ENCODE measurements at regions not wholly inside any gene's neighbourhood (a gene's known extent, or its start where the extent isn't known, plus 50 kb on each side); places are given as distances from the start of the nearest gene placed in this dataset.

DNA sequence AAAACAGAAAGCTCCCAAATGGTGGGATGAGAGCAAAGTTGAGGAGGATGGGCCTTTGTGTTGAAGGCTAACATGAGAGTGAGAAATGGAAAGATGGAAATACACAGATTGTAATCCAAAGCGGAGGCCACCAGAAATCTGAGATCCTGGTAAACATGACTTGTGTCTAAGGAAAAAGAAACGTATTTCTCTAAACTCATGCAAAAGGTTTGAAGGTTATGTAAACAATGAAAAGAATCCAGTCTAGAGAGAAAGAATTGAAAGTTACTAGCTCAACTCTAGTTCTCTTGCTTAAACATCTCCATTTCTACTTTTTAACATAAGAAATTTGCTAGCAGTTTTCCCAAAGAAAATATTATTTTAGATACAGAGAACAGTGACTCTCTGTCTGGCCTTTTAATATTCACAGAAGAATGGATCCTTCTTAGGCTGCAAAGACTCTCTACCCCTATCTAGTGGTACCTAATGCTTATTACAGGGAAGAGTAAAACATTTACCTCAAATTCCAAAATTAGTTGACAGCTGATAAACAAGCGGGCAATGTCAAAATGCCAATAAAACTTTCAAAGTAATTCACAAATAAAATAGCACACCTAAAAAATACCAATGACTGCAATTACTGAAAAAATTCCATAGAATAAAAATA, 75.8 kb upstream of the SOX5 start:
- DNase-seq: no peak

DNA sequence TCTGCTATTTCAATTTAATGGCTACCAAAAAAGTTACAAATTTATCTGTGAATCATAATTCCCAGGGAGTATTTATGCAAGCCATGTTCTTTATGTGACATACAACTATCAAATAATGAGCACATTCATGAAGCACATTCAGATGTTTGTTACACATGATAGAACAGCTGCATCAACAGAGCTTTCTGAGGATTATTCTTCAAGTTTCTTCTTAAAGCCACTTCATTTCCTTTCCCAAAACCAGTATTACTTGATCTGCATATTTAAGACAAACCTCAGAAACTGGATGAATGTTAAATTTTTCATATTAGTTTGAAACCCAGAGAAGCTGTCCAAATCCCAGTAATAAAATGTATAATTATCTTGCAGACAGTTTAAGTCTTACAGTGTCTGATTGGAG, 73.6 kb upstream of the SOX5 start:
- DNase-seq: no peak

DNA sequence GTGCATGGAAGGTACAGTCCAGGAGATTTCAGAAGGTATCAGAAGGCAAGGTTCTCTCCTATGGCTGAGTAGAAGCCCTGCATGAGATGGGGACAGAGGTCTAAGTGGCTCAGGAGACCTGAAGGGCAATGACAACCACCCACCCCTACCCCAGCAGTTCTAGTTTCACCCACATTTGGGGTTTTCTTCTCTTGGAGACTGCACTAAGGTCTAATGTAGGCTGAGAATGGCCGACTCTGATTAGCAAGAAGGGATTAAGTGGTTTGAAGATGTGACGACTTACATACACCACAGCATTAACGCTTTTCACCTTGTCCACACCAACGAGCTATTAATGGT, 71.7 kb upstream of the SOX5 start:
- no peak for DNase-seq

DNA sequence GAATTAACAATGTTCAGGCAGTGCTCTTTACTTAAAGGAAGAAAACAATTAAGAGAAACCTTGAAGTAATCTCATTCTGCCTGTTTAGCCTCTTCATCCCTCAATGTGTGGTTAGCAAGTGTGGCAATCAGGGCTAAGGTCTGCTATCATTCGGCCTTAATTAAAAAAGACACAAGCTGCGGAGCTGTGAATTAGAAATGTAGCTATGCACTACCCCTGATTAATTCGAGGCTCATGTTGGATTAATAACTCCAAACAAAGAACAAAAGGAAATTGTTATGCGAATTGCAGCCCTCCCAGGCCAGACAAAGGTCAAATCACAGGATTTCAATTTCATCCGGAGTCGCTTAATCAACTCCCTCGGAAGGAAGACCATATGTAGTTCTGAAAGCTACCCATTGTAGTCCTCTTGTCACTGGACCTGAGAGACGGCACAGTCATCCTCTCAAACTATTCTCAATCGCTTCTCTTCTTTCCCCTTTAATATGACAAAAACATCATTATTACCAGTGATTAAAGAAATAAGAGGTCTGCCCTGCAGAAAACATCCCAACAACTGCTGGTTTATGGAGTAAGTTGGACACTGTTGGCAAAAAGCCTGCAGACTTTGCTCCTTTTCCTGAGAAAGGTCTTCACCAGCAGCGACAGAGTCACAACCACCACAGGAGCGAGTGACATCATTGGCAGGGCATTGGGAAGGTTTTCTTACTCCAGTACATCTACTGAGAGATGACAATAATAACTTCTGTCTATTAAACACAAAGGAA, 71.1 kb upstream of the SOX5 start:
- peak; percentile 56 for DNase-seq

DNA sequence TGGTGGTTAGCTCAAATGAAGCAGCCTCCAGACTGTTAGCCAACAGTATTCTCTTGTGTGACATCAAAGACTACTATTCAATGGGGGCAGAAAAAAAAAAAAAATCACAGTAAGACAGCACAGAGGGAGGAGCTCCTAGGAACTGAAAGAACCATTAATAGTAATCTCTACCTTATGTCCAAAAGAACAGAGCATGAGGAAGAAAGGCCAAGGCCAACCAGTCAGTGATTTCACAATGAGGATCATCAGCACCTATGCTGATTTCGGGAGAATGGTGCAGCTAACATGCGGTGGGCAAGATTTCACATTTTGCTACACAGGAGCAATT, 66.3 kb upstream of the SOX5 start:
- no peak for DNase-seq

DNA sequence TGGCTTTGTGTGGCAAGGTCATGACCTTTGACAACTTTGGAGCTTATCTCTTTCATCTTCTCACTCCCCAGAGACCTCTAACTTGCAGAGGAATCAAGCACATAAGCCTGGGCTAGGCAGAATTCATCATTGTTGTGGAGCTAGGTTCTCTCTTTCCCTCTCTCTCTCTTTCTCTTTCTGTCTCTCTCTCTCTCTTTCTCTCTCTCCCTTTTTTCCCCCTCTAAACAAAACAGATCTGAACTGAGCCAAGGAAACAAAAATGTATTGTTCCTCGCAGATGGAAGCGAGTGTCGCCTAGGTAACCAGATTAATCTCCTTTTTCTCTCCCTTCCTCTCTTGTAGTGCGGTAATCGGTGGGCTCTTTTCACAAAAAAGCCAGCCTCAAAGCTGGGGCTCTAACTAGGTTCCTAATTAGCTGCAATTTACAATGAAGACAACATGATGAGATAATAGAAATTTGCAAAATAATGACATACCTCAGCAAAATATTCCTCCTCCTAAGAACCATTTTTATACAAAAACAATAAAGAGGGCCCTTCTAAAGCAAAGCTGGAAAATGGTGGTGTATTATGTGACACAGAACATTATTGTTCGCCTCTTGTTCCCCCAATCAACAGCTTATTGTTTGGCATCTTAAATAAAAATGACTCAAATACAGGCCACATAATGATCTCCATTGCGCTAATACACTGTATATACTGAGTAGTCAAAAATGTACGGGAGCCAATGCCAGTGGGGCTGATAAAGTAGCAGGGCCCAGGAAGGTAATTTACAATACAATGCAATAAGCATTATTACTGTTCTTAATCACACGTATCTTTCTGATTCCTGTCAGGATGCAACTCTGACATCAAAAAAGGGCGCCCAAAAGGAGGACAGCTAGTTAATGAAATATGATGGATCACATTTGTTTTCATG, 65.7 kb upstream of the SOX5 start:
- no peak for DNase-seq

DNA sequence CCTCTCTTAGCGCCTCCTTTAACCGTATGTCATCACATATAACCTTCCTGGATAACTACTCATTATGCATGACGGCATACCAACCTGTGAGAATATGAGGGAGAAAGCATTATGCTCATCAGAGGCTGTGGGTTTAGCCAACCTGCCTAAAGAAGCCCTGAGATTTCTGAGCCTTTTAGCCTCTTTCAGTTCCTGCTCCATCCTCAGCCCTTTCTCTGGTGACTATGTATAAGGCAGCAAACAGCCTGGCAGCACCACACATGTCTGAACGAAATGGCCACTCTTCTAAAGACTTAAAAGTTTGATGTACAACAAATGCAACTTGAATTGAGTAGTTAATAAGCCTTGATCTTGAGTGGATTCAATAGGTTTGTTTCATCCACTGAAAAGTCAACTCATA, 64.8 kb upstream of the SOX5 start:
- no peak for DNase-seq

DNA sequence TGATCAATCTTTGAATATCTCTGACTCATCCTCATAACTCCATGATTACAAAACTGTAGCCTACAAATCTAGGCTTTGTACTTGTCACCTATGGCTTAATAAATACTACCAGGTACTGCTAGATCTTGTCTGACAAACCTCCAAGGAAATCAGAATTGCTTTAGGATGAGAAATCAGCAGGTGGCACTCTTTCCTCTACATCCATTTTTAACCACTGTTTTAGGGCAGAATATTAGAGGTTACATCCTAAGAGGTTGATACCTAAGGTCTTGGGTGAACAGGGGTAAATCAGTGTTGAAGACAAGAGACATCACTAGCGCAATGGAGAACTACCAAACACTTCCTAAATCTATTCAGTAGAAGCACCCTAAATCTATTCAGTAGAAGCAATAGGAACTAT, 63.1 kb upstream of the SOX5 start:
- DNase-seq: peak; percentile 36

DNA sequence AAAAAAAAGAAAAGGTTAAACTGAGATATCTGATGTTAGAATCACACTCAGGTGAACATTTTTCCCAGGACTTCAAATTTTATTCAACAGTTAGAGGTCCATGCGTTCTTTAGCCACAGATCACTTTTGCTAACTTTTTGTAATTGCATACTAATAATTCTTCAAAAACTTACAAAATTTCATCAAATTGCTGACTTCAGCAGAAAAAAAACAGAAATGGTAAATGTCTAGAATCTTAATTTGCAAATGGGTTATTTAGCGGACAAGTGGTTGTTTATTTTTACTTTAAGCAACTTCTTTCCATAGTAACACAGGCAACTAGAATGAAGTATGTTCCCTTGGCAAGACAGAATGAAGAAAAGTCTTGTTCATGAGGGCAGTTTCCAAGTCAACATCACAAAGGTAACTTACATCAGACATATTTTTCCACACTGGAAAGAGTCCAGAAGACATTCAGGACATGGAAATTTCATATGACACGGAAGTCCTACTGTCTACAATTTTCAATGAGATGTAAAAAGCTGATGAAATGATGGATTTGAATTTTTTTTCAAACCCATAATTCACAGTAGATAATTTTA, 62.5 kb upstream of the SOX5 start:
- DNase-seq: no peak

DNA sequence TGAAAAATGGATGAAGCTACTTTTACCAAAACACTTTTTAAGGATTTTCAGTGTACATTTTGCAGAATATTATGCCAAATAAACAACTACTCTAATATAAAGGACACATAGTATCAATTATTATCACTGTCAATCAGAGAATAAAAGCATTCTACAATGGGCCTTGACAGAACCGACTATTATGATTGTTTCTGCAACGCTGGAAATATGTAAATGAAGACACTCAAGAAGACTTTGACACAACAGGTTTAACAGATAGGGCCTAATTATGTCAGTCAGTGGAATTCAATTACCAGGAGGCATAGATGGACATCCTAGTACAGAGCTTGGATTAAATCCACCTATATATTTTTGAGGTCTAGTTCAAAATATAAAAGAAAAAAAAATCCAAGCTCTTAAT, 58.7 kb upstream of the SOX5 start:
- no peak for DNase-seq
